ENCODE measurements at regions not wholly inside any gene's neighbourhood (a gene's known extent, or its start where the extent isn't known, plus 50 kb on each side); places are given as distances from the start of the nearest gene placed in this dataset.

GRCh38 chr5:133859073-133859472 is 109.4 kb downstream of the C5orf15 start:
- TF ChIP-seq, protein P1, sequence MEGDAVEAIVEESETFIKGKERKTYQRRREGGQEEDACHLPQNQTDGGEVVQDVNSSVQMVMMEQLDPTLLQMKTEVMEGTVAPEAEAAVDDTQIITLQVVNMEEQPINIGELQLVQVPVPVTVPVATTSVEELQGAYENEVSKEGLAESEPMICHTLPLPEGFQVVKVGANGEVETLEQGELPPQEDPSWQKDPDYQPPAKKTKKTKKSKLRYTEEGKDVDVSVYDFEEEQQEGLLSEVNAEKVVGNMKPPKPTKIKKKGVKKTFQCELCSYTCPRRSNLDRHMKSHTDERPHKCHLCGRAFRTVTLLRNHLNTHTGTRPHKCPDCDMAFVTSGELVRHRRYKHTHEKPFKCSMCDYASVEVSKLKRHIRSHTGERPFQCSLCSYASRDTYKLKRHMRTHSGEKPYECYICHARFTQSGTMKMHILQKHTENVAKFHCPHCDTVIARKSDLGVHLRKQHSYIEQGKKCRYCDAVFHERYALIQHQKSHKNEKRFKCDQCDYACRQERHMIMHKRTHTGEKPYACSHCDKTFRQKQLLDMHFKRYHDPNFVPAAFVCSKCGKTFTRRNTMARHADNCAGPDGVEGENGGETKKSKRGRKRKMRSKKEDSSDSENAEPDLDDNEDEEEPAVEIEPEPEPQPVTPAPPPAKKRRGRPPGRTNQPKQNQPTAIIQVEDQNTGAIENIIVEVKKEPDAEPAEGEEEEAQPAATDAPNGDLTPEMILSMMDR (IDR thresholded peaks at IDR 0.05): no peak
- TF ChIP-seq POLR2AphosphoS5 (IDR thresholded peaks at IDR 0.05): no peak
- no peak for TF ChIP-seq POLR2A (IDR thresholded peaks at IDR 0.05)
- no peak for TF ChIP-seq EP300 (IDR thresholded peaks at IDR 0.05)
